BJ (cell line): ENCODE measurements at regions not wholly inside any gene's neighbourhood (a gene's known extent, or its start where the extent isn't known, plus 50 kb on each side); places are given as distances from the start of the nearest gene placed in this dataset.

ENCODE experiments used
- CTCF ChIA-PET: fragments of 350-600 bp; formaldehyde crosslinking; extraction: SDS; loops from one replicate; lab custom pipeline; 2021; ENCODE audit warnings: antibody characterized with exemption, inconsistent platforms; lab: Yijun Ruan, JAX
- POLR2A ChIA-PET: fragments of 300-600 bp; sonication (Branson Sonifier 250); formaldehyde crosslinking; extraction: SDS; loops from one replicate; lab custom pipeline; 2021; ENCODE audit warnings: antibody characterized with exemption; lab: Charles Lee
- DNase-seq: peaks from one replicate; pipeline ENCODE4 v3.0.0-alpha.2; 2011; ENCODE audit warnings: low read depth
- H3K27me3 ChIP-seq: 2 replicates; pipeline ENCODE4 v1.6.0; 2011; ENCODE audit warnings: low read length; ENCODE audit not compliant: control insufficient read depth, insufficient read depth
- H3K36me3 ChIP-seq: 2 replicates; pipeline ENCODE4 v1.5.1; 2011; ENCODE audit warnings: low read length; ENCODE audit not compliant: control insufficient read depth, insufficient read depth
- H3K4me3 ChIP-seq: 2 replicates; pipeline ENCODE4 v1.5.1; 2011; ENCODE audit warnings: low read depth, mild to moderate bottlenecking, control low read depth, low read length
- TF ChIP-seq, protein P1 (sequence below): IDR thresholded peaks from 2 replicates; pipeline ENCODE4 v1.5.1; 2011; ENCODE audit warnings: low read depth, mild to moderate bottlenecking, control low read depth, inconsistent platforms, low read length, moderate library complexity; ENCODE audit not compliant: insufficient read depth

DNA sequence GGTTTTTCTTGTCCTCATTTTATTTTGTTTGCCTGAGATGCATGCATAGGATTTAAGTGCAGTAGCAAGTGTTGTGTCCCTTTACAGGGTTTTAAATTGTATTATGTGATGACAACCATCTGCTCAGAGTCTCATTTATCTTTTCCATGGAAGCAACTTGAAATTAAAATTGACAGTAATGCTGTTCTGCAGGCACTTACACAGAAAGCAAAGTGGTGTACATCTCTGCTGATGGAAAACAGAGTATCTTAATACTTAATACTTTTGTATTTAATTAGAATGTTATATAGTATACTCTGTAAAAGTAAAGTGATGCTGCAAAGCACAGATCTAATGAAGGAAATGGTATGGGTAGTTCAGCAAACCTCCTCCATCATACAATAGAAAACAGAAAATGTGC lies 482.9 kb downstream of the POM121L12 start:
- CTCF ChIA-PET: no interaction called here
- no peaks in the 10 kb centered on the region for H3K36me3 ChIP-seq
- POLR2A ChIA-PET: no interaction called here
- H3K4me3 ChIP-seq: no peak overlapping the region
- no peak for DNase-seq
- H3K27me3 ChIP-seq: no peaks in the 10 kb centered on the region
- TF ChIP-seq, protein P1, sequence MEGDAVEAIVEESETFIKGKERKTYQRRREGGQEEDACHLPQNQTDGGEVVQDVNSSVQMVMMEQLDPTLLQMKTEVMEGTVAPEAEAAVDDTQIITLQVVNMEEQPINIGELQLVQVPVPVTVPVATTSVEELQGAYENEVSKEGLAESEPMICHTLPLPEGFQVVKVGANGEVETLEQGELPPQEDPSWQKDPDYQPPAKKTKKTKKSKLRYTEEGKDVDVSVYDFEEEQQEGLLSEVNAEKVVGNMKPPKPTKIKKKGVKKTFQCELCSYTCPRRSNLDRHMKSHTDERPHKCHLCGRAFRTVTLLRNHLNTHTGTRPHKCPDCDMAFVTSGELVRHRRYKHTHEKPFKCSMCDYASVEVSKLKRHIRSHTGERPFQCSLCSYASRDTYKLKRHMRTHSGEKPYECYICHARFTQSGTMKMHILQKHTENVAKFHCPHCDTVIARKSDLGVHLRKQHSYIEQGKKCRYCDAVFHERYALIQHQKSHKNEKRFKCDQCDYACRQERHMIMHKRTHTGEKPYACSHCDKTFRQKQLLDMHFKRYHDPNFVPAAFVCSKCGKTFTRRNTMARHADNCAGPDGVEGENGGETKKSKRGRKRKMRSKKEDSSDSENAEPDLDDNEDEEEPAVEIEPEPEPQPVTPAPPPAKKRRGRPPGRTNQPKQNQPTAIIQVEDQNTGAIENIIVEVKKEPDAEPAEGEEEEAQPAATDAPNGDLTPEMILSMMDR: no peak

DNA sequence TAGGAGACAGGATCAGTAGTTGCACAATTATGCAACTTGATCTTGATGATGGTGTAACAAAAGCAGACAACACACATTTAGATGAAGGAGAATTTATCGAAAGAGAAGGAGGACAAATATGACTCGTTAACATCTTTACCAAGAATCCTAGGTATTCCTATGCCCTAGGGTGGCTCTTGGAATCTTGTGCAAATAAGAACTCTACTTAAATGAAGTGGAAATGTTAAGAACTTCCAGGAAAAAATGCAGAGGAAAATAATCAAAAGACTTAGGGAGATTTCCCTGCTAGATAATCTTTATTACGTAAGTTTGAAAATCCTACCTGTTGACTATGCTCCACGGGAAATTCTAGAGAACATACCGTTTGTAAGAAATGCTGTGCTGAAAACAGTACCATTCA lies 485.4 kb downstream of the POM121L12 start:
- DNase-seq: no peak
- CTCF ChIA-PET: no interaction called here
- no peaks in the 10 kb centered on the region for H3K36me3 ChIP-seq
- no peak overlapping the region for H3K4me3 ChIP-seq
- POLR2A ChIA-PET: no interaction called here
- TF ChIP-seq, protein P1: no peak
- no peaks in the 10 kb centered on the region for H3K27me3 ChIP-seq

DNA sequence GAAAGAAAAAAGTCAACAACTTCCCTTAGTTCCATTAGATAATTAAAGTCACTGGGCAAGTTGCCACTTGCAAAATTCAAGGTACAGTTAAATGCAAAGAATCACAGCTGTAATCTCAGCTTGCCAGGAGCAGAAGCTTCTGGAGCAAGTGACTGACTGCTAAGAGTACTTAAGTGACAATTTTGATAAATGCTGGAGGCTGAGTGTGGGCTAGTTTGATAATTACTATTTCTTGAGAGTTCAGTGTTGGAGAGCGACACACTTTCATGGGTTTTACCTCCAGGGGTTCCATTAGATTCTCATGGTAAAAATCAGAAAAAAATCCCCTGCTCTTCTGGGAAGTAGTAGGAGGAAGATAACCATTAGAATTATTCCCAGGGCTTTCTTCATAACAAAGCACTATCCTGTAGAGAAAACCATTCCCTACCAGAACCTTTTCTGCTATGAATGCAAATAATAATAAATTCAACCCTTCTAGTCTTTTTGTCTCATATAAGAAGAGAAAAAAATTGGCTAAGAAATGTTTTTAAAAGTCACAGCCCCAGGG lies 486.3 kb downstream of the POM121L12 start:
- no peaks in the 10 kb centered on the region for H3K27me3 ChIP-seq
- DNase-seq: no peak
- TF ChIP-seq, protein P1: no peak
- ChIA-PET CTCF (no interaction called here), POLR2A (no interaction called here)
- no peak overlapping the region for H3K4me3 ChIP-seq
- no peaks in the 10 kb centered on the region for H3K36me3 ChIP-seq

DNA sequence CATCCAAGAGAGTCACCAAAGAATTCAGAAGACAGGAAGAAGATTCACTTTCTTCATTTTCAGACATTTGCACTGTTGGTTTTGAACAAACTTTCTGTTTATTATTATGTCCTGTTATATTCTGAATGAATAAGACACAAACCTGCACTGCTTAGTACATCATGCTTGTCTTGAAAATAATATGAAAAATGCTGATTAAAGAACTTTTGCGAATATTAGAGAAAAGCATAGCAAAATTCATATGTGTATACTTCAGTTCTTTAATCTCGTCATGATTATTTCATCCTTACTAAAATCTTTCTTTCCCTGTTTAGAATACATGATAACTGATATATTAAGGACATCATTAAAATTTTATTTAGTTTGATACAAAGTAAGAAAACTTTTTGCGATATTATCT lies 504.1 kb downstream of the POM121L12 start:
- Histone ChIP-seq H3K27me3 (no peaks in the 10 kb centered on the region), H3K4me3 (no peak overlapping the region), H3K36me3 (no peaks in the 10 kb centered on the region)
- ChIA-PET POLR2A (no interaction called here), CTCF (no interaction called here)
- TF ChIP-seq, protein P1: no peak
- DNase-seq: no peak

- CTCF ChIA-PET: no interaction called here
- Histone ChIP-seq H3K36me3 (no peaks in the 10 kb centered on the region), H3K27me3 (no peaks in the 10 kb centered on the region), H3K4me3 (no peak overlapping the region)
- POLR2A ChIA-PET: no interaction called here
- TF ChIP-seq, protein P1: no peak
- DNase-seq: no peak
Observed at GRCh38 chr7:53541475-53541874, 506.0 kb downstream of the POM121L12 start.
